ENCODE measurements at regions not wholly inside any gene's neighbourhood (a gene's known extent, or its start where the extent isn't known, plus 50 kb on each side); places are given as distances from the start of the nearest gene placed in this dataset.

- dilution Hi-C loops (cut with HindIII; ENCODE audit: low sequenced_read_pairs, unreplicated experiment), result no loop called here
- CTCF ChIA-PET, result no interaction called here
- TF ChIP-seq SMC3 (IDR thresholded peaks at IDR 0.05; ENCODE audit: low read depth, low read length) (no peak), MXI1 (IDR thresholded peaks at IDR 0.05; ENCODE audit: borderline replicate concordance, low read depth, low read length) (no peak), RAD21 (IDR thresholded peaks at IDR 0.05; ENCODE audit: low read length) (no peak), BHLHE40 (IDR thresholded peaks at IDR 0.05; ENCODE audit: low read depth, low read length) (no peak), FOS (IDR thresholded peaks at IDR 0.05; ENCODE audit: low read depth, low read length) (no peak), RFX5 (IDR thresholded peaks at IDR 0.05; ENCODE audit: low read depth, low read length) (no peak), CEBPB (IDR thresholded peaks at IDR 0.05; ENCODE audit: low read depth, low read length) (no peak), MAZ (IDR thresholded peaks at IDR 0.05; ENCODE audit: borderline replicate concordance, low read depth, low read length) (no peak), MAFK (IDR thresholded peaks at IDR 0.05; ENCODE audit: low read depth, low read length) (no peak)
Observed at GRCh38 chr10:85315657-85316056, 987.3 kb downstream of the CCSER2 start.

More at GRCh38 chr10:85315657-85316056, 987.3 kb downstream of the CCSER2 start:
- Histone ChIP-seq H3K9ac (ENCODE audit: low read depth, low read length) (no peak overlapping the region), H3K9me3 (ENCODE audit: control insufficient read depth, insufficient read depth, low read length) (peaks cover 21% of the 10 kb centered on the region), H2BK5ac (ENCODE audit: low read depth, low read length, poor library complexity, severe bottlenecking) (no peak overlapping the region), H3K9me1 (ENCODE audit: insufficient read depth, low read length) (no peaks in the 10 kb centered on the region), H3K27ac (ENCODE audit: insufficient read depth, low read length) (no peak overlapping the region), H2BK20ac (ENCODE audit: low read depth, low read length) (no peak overlapping the region), H3K27me3 (ENCODE audit: control insufficient read depth, insufficient read depth, low read length) (no peaks in the 10 kb centered on the region), H2BK15ac (ENCODE audit: low read depth, low read length) (no peak overlapping the region), H4K5ac (ENCODE audit: low read depth, low read length) (no peak overlapping the region), H4K8ac (ENCODE audit: low read depth in 2 of 2, low read length in 2 of 2) (no peak overlapping the region), H4K20me1 (ENCODE audit: insufficient read depth, low read length) (no peaks in the 10 kb centered on the region), H2BK120ac (ENCODE audit: low read depth, low read length) (no peak overlapping the region), H3K4me3 (ENCODE audit: insufficient read depth, low read depth, low read length) (no peak overlapping the region), H3K79me1 (ENCODE audit: low read depth in 1 of 2, low read length in 2 of 2) (no peaks in the 10 kb centered on the region), H3K36me3 (ENCODE audit: control insufficient read depth, insufficient read depth, low read length) (no peaks in the 10 kb centered on the region), H3K18ac (ENCODE audit: low read depth, low read length) (no peak overlapping the region), H3K4ac (ENCODE audit: low read depth, low read length) (no peak overlapping the region), H3K4me1 (ENCODE audit: control insufficient read depth, insufficient read depth, low read length) (no peaks in the 10 kb centered on the region), H4K91ac (ENCODE audit: insufficient read depth, low read depth, low read length) (no peak overlapping the region), H2AFZ (replicated peaks; ENCODE audit: low read length, poor library complexity) (no peak overlapping the region), H3K14ac (replicated peaks; ENCODE audit: low read depth, low read length) (no peak overlapping the region), H2AK5ac (ENCODE audit: low read depth, low read length) (no peak overlapping the region), H2AK9ac (replicated peaks; ENCODE audit: low read depth, low read length, poor library complexity) (no peak overlapping the region), H3K4me2 (ENCODE audit: low read depth, low read length) (no peak overlapping the region), H3K23ac (ENCODE audit: low read depth, low read length) (no peak overlapping the region), H3K56ac (ENCODE audit: extremely low read depth, insufficient read depth, low read length) (no peak overlapping the region)
- WGBS, 2 experiments (ENCODE audit: extremely low coverage in 2 of 2, insufficient read length in 1 of 2), result no CpG with 5 or more reads among the region's 4 CpGs
- intact Hi-C loops (cut with micrococcal nuclease) (no loop called here), in situ Hi-C loops (cut with MboI; ENCODE audit: low sequenced_read_pairs) (no loop called here)
- no peak for DNase-seq
- BruUV-seq (replicated peaks), result no TSS peak
- POLR2A ChIA-PET (ENCODE audit: unreplicated experiment), result no interaction called here
- no peak for ATAC-seq (ENCODE audit: low read depth)
